ENCODE measurements at regions not wholly inside any gene's neighbourhood (a gene's known extent, or its start where the extent isn't known, plus 50 kb on each side); places are given as distances from the start of the nearest gene placed in this dataset.

- H3K4me1 ChIP-seq: no peaks in the 10 kb centered on the region
- no peaks in the 10 kb centered on the region for H3K27me3 ChIP-seq (replicated peaks in 1 of 7)
- intact Hi-C loops (cut with DNase I; ENCODE audit: low total_unique reads): no loop called here
- peaks cover 0 to 7% (median 2%) of the 10 kb centered on the region in 8 donors for H3K9me3 ChIP-seq
- H3K4me3 ChIP-seq: no peak overlapping the region
- WGBS, 5 donors: 88 to 95% (median 94%) methylated on average over 4 of the region's 4 CpGs
- no peak overlapping the region for H3K27ac ChIP-seq
- no peak for DNase-seq
- H3K36me3 ChIP-seq: no peaks in the 10 kb centered on the region
- TF ChIP-seq CTCF (IDR thresholded peaks at IDR 0.05 in 8 of 11, conservative IDR thresholded peaks at IDR 0.05 in 3 of 11): no peak
- TF ChIP-seq POLR2AphosphoS5 (IDR thresholded peaks at IDR 0.05): no peak
- TF ChIP-seq POLR2A (IDR thresholded peaks at IDR 0.05): no peak
Observed at GRCh38 chr4:189121336-189121735, 819.3 kb upstream of the FRG1 start.

- no peaks in the 10 kb centered on the region for H3K4me1 ChIP-seq
Observed at GRCh38 chr4:189124149-189124758, 816.4 kb upstream of the FRG1 start.

GRCh38 chr4:189124791-189125190 lies 815.9 kb upstream of the FRG1 start:
- H3K27ac ChIP-seq: no peak overlapping the region
- no peaks in the 10 kb centered on the region for H3K27me3 ChIP-seq (replicated peaks in 1 of 7)
- no peak for TF ChIP-seq POLR2A (IDR thresholded peaks at IDR 0.05)
- no peak for TF ChIP-seq POLR2AphosphoS5 (IDR thresholded peaks at IDR 0.05)
- TF ChIP-seq CTCF (IDR thresholded peaks at IDR 0.05 in 8 of 11, conservative IDR thresholded peaks at IDR 0.05 in 3 of 11): no peak
- no peak for DNase-seq
- H3K9me3 ChIP-seq: peaks cover 0 to 13% (median 3%) of the 10 kb centered on the region in 8 donors
- no peaks in the 10 kb centered on the region for H3K4me1 ChIP-seq
- intact Hi-C loops (cut with DNase I; ENCODE audit: low total_unique reads): no loop called here
- H3K36me3 ChIP-seq: no peaks in the 10 kb centered on the region
- no peak overlapping the region for H3K4me3 ChIP-seq
- 79 to 88% (median 86%) methylated on average over 4 of the region's 4 CpGs for WGBS, 5 donors

More at GRCh38 chr4:189124149-189124758, 816.4 kb upstream of the FRG1 start:
- 45 to 51% (median 47%) methylated on average over 10 of the region's 10 CpGs for WGBS, 5 donors
- Histone ChIP-seq H3K27me3 (replicated peaks in 1 of 7) (no peaks in the 10 kb centered on the region), H3K4me3 (no peak overlapping the region), H3K36me3 (no peaks in the 10 kb centered on the region), H3K9me3 (peaks cover 0 to 13% (median 3%) of the 10 kb centered on the region in 8 donors), H3K27ac (no peak overlapping the region)
- intact Hi-C loops (cut with DNase I; ENCODE audit: low total_unique reads): no loop called here
- peak in 1 of 11 experiments; percentile 15 for TF ChIP-seq CTCF (IDR thresholded peaks at IDR 0.05 in 8 of 11, conservative IDR thresholded peaks at IDR 0.05 in 3 of 11)
- TF ChIP-seq POLR2AphosphoS5 (IDR thresholded peaks at IDR 0.05): no peak
- no peak for TF ChIP-seq POLR2A (IDR thresholded peaks at IDR 0.05)
- no peak for DNase-seq

GRCh38 chr4:189126040-189126439 lies 814.6 kb upstream of the FRG1 start:
- WGBS, 5 donors: 41 to 50% (median 43%) methylated on average over 2 of the region's 2 CpGs
- DNase-seq: no peak
- Histone ChIP-seq H3K36me3 (no peaks in the 10 kb centered on the region), H3K27me3 (replicated peaks in 1 of 7) (no peaks in the 10 kb centered on the region), H3K4me1 (no peaks in the 10 kb centered on the region), H3K9me3 (peaks cover 0 to 13% (median 3%) of the 10 kb centered on the region in 8 donors), H3K27ac (no peak overlapping the region), H3K4me3 (no peak overlapping the region)
- intact Hi-C loops (cut with DNase I; ENCODE audit: low total_unique reads): no loop called here
- TF ChIP-seq CTCF (IDR thresholded peaks at IDR 0.05 in 8 of 11, conservative IDR thresholded peaks at IDR 0.05 in 3 of 11): no peak
- no peak for TF ChIP-seq POLR2AphosphoS5 (IDR thresholded peaks at IDR 0.05)

All from spleen (tissue), 11 donors.